ENCODE measurements at regions not wholly inside any gene's neighbourhood (a gene's known extent, or its start where the extent isn't known, plus 50 kb on each side); places are given as distances from the start of the nearest gene placed in this dataset.

- DNase-seq, result no peak
- H3K27me3 ChIP-seq, result no peaks in the 10 kb centered on the region
- no peaks in the 10 kb centered on the region for H3K36me3 ChIP-seq
- intact Hi-C loops (cut with DNase I; ENCODE audit: low total_unique reads), result no loop called here
- TF ChIP-seq EP300 (IDR thresholded peaks at IDR 0.05) (no peak), POLR2AphosphoS5 (IDR thresholded peaks at IDR 0.05) (no peak), POLR2A (IDR thresholded peaks at IDR 0.05) (no peak), CTCF (IDR thresholded peaks at IDR 0.05) (no peak)
- WGBS, 5 donors, result 34 to 60% (median 48%) methylated on average over 1 of the region's 1 CpG
- H3K4me3 ChIP-seq, result no peak overlapping the region
- H3K27ac ChIP-seq, result no peak overlapping the region
- H3K4me1 ChIP-seq, result no peaks in the 10 kb centered on the region
- H3K9me3 ChIP-seq, result no peaks in the 10 kb centered on the region
These were observed 228.0 kb upstream of the SPHKAP start for GRCh38 chr2:228409493-228409892.

GRCh38 chr2:228408529-228409227 is 227.2 kb upstream of the SPHKAP start:
- no peaks in the 10 kb centered on the region for H3K27me3 ChIP-seq
- no peaks in the 10 kb centered on the region for H3K9me3 ChIP-seq
- intact Hi-C loops (cut with DNase I; ENCODE audit: low total_unique reads), result no loop called here
- H3K36me3 ChIP-seq, result no peaks in the 10 kb centered on the region
- TF ChIP-seq EP300 (IDR thresholded peaks at IDR 0.05) (no peak), POLR2AphosphoS5 (IDR thresholded peaks at IDR 0.05) (no peak), CTCF (IDR thresholded peaks at IDR 0.05) (no peak), POLR2A (IDR thresholded peaks at IDR 0.05) (no peak)
- H3K4me1 ChIP-seq, result no peaks in the 10 kb centered on the region
- DNase-seq, result no peak
- 75 to 85% (median 78%) methylated on average over 4 of the region's 4 CpGs for WGBS, 5 donors
- H3K4me3 ChIP-seq, result no peak overlapping the region
- H3K27ac ChIP-seq, result no peak overlapping the region

GRCh38 chr2:228407821-228408220 is 226.3 kb upstream of the SPHKAP start:
- Histone ChIP-seq H3K9me3 (no peaks in the 10 kb centered on the region), H3K36me3 (no peaks in the 10 kb centered on the region), H3K4me1 (no peaks in the 10 kb centered on the region), H3K27ac (no peak overlapping the region), H3K4me3 (no peak overlapping the region), H3K27me3 (no peaks in the 10 kb centered on the region)
- TF ChIP-seq POLR2A (IDR thresholded peaks at IDR 0.05), result no peak
- no peak for TF ChIP-seq EP300 (IDR thresholded peaks at IDR 0.05)
- TF ChIP-seq CTCF (IDR thresholded peaks at IDR 0.05), result no peak
- TF ChIP-seq POLR2AphosphoS5 (IDR thresholded peaks at IDR 0.05), result no peak
- intact Hi-C loops (cut with DNase I; ENCODE audit: low total_unique reads), result no loop called here
- DNase-seq, result no peak

- intact Hi-C loops (cut with DNase I; ENCODE audit: low total_unique reads), result no loop called here
- TF ChIP-seq POLR2AphosphoS5 (IDR thresholded peaks at IDR 0.05), result no peak
- TF ChIP-seq CTCF (IDR thresholded peaks at IDR 0.05), result no peak
- TF ChIP-seq POLR2A (IDR thresholded peaks at IDR 0.05), result no peak
- no peak for TF ChIP-seq EP300 (IDR thresholded peaks at IDR 0.05)
- Histone ChIP-seq H3K4me3 (no peak overlapping the region), H3K27me3 (no peaks in the 10 kb centered on the region), H3K27ac (no peak overlapping the region), H3K9me3 (peaks cover 0 to 24% (median 9%) of the 10 kb centered on the region in 4 donors), H3K4me1 (no peaks in the 10 kb centered on the region), H3K36me3 (no peaks in the 10 kb centered on the region)
- DNase-seq, result no peak
- WGBS, 5 donors, result 69 to 87% (median 71%) methylated on average over 3 of the region's 3 CpGs
These were observed 219.8 kb upstream of the SPHKAP start for GRCh38 chr2:228401065-228401912.

Data from stomach (tissue), 8 donors.